Stimulated activated CD4-positive, alpha-beta T cell treated with anti-CD3 and anti-CD28 coated beads, Interleukin-12 subunit alpha, Interleukin-12 subunit beta, amount 100 ng/mL, for 48 hours (primary cell): ENCODE measurements at regions not wholly inside any gene's neighbourhood (a gene's known extent, or its start where the extent isn't known, plus 50 kb on each side); places are given as distances from the start of the nearest gene placed in this dataset.

Experiments
- DNase-seq, 3 donors: peaks; one replicate each; pipeline ENCODE4 v3.0.0-alpha.2; 2020; ENCODE audit warnings: low read depth in 2 of 3, low spot score in 1 of 3

DNA sequence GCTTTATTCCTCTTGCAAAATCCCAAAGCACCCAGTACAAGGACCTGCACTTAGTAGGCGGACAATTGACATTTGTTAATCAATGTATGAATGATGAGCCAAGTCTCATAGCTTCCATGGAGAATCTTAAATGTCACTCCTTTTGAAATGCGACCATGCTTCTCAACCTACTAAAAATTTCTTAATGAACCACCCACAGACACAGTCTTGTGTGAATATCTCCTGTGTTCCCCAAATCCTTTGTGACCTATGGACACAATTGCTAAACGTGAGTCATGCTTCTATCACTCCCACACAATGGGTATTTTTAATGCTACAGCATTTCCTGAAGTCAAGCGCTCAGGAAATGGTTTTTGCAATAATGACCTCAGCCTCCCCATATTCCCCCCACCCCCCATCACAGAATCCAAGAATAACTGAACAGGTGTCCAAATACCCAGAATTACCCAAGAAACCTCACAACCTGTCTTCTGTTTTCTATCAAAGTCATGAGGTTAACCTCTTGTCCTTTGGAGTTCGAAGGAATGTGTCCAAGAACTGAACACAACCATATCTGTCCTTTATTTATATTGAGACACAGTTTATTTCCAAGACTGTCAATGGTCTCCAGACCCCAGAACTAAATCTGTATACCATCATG, 163.6 kb upstream of the PLEKHG7 start:
- no peak for DNase-seq

DNA sequence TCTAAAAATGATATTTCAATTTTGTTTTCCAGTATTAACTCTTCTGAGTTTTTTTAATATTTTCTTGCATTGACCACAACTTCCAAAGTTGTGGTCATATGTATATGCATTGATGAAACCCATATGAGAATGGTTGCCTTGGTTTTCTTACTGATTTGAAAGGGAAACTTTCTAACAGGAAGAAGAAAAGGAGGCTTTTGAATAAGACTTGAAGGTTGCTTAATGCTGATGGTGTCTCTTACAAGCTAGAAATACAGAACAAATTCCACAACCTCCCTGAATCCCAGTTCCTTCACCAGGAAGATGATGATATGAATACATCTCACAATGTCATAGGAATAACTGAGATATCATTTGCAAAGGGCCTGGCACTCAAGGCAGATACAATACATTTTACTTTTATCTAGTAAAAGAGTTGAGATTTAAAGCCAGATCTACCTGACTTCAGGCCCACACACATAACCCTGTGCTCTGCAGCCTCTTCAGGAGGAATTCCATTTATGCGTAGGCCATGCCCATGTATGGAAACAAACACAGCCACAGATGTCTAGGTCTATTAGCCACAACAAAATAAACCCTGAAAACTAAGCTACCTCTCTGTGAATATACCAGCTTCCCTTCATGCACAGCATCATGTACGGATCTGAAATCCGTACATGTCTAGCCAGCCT, 165.4 kb upstream of the PLEKHG7 start:
- no peak for DNase-seq

DNA sequence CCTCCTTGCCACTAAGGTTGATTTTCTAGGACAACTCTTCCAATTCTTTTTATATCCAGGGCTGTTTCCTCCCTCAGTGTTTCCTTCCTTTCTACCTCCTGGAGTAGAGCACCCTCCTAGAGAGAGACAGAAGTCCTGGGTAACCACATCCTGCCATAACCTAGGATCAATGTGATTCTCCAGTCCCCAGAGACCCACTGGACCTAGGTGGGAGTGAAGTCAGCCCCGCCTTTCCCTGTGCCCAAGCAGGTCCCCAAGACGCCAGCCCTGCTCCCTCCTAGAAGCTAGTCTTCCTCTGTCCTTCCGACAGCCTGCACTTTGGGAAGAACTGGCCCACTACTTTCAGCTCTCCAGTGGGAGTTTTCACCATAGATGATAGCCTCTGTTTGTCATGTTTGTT, 166.8 kb upstream of the PLEKHG7 start:
- DNase-seq: no peak

DNA sequence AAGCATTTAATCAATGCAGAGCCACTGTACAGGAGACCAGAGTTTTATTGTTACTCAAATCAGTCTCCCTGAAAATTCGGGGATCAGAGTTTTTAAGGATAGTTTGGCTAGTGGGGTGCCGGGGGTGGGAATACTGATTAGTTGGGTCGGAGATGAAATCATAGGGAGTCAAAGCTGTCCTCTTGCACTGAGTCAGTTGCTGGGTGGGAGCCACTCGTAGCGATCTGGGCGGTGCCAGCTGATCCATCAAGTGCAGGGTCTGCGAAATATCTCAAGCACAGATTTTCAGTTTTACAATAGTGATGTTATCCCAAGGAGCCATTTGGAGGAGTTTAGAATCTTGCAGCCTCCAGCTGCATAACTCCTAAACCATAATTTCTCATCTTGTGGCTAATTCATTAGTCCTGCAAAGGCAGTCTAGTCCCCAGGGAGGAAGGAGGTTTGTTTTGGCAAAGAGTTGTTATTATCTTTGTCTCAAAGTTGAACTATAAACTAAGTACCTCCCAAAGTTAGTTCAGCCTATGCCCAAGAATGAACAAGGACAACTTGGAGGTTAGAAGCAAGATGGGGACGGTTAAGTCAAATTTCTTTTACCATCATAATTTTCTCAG, 169.4 kb upstream of the PLEKHG7 start:
- DNase-seq: no peak

DNA sequence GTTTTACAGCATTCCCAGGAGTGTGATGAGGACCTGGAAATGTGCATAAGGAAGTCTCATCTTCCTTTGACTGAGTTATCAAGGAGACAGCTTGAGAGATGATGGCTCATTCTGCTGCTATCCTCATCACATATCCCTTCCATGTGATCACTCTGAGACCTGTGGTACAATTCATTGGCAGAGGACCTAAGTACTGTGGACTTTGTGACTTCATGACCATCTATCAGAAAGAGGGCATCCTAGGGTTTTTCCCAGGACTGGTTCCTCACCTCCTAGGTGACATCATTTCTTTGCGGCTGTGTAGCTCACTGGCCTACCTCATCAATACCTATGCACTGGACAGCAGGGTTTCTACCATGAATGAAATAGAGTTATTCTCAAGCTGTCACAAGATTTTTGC, 172.1 kb upstream of the PLEKHG7 start:
- no peak for DNase-seq

DNA sequence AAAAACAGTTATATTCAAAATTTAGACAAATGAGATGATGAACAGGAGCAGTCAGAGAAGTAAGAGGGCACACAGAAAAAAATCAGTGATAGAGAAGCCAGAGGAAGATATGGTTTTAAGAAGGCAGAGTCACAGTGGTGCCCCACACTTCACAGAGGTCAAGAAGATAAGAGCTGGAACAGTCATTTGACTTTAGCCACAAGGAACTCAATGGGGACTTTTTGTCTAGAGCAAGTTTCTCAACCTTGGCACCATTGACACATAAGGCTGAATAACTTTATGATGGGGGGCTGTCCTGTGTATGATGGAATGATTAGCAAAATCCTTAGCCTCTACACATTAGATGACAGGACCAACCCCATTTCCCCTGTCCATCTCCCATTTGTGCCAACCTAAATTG, 172.8 kb upstream of the PLEKHG7 start:
- no peak for DNase-seq

DNA sequence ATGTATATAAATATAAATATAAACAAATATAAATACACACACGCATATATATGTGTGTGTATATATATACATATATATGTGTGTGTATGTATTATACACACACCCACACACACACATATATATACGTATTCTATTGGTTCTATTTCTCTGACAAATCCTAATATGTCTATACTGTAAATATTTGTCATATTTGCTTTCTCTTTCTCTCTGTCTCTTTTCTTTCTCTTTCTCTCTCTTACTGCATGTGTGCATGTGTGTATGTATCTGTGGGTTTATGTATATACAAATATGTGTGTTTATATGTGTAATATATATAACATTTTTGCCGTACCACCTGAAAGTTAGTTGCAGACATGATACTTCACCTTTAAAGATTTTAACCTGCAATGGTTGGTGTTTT, 174.2 kb upstream of the PLEKHG7 start:
- no peak for DNase-seq

DNA sequence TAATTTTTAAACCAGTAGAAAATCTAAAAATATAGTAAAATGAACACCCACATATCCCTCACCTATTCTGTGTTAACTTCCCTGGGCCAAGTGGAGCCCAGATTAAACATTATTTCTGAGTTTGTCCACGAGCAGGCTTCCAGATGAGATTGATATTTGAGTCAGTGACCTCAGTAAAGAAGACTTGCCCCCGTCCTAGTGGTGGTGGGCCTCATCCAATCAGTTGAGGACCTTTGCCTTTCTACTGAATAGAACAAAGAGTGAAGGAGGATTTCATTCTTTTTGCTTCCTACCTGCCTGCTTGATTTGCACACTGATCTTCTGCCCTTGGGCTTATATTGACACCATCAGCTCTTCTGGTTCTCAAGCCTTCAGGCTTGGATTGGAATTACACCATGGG, 174.7 kb upstream of the PLEKHG7 start:
- no peak for DNase-seq

DNA sequence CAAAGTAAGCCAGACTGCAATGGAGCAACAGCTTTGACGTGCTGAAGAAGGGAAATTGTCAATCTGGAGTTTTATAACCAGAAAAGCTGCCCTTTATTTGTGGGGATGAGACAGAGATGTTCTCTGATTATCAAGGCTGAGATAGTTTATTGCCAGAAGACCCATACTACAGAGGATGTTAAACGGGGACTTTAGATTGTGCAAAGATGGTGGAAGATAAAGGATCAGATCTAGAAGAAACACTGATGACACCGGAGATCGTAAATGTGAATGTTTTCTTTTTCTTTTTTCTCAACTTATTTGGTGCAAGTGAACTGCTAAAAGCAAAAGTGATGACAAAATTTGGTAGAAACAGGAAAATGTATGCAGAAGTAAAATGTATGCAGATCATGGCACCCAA, 178.3 kb upstream of the PLEKHG7 start:
- DNase-seq: no peak

DNA sequence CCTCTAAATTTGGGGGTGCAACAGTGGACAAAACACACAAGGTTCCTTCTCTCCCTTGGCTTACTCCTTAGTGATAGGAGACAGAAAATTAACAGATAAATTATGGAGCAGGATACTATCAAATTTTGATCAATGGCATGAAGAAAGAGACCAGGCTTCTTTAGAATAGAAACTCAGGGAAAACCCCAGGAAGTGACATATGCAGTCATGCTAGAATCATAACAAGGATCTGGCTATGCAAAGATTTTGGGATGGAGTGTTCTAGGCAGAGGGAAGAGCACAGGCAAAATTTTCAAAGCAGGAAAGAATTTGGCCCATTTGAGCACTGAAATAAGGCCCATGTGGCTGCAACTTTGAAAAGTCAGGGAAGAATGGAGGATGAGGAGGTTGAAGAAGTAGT, 182.3 kb upstream of the PLEKHG7 start:
- no peak for DNase-seq

DNA sequence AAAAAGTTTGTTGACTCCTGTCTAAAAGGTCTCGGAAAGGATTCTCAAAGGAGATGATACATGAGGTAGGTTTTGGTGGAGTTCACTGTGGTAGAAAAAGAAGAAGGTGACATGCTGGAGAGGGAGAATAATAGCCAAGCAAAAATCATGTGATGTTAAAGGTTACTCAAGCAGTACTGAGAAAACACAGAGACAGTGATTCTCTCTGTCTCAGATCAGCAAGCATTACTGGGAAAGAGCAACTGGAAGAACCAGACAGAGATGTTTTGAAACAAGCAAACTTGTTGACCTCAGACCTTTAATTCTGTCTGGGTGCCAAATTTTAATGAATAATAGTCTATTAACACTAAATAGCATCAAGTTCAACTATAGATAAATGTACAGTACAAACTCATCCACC, 183.5 kb upstream of the PLEKHG7 start:
- DNase-seq: no peak

DNA sequence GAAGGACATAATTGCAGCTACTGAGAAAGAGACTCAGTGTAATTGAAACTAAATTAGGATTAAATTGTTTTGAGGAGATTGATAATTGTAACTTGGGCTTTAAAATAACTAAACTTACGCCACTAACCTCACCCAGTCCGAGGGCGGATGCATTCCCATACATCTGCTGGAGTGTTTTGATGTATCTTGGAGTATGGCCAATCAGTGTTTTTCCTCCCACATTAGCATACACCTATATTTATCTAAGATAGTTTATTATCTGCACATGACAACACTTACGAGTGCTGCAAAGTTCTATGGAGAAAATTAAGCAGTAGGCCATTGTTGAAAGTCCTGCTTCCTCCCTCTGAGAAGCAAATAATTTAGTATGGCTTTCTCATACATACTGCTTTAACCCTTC, 184.7 kb upstream of the PLEKHG7 start:
- no peak for DNase-seq

DNA sequence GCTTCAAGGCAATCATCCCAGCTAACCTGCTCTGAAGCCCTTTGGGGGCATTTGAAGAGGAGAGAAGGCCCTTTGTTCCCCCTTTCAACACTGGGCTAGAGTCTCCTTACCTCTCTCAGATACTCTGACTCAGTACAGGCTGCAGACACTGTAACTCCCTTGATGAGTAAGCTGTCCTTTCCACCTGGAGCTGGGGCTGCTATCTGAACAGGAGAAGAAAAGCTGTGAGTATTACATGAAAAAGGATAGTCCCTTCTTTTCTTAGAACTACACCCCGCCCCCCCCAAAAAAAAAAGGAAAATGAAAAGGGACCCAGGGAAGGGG, 186.6 kb upstream of the PLEKHG7 start:
- DNase-seq: no peak

DNA sequence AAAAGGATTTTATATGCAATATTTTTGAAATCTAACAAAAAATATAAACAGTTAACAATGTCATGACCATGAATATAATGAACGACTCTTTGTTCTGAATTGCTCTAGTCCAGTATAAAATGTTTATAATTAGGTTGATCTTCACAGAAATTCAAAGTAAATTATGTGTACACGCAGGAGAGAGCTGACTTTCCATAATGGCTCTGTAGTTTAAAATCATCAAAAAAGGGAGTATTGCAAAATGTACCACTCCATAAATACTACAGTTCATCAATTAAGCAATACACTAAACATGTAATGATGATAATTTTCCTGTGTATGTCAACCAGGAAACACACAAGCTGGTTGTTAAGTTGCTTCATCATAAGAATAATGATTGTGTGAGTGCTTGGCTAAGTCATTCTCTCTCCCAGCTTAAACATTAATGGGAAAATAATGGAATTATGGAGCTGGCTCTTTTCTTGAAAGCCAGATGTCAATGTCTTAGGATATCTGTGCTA, 189.5 kb upstream of the PLEKHG7 start:
- DNase-seq: no peak

DNA sequence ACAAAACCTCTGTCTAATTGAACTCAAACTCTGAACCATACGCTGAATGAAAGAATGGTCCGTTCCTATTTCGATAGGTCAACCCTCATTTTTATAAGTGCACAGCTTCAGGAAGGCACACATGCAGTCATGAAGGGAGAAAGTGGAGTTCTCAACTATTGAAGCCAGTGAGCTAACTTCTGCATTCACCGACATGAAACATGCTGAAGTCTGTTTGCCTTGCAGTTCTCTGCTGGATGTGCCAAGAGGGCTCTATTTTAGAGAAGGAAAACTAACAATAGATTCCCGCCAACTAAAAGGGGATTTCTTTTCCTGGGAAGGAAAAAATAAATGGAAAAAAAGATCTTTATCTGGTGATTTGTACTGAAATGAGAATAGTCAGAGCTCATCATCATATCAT, 191.0 kb upstream of the PLEKHG7 start:
- DNase-seq: no peak

DNA sequence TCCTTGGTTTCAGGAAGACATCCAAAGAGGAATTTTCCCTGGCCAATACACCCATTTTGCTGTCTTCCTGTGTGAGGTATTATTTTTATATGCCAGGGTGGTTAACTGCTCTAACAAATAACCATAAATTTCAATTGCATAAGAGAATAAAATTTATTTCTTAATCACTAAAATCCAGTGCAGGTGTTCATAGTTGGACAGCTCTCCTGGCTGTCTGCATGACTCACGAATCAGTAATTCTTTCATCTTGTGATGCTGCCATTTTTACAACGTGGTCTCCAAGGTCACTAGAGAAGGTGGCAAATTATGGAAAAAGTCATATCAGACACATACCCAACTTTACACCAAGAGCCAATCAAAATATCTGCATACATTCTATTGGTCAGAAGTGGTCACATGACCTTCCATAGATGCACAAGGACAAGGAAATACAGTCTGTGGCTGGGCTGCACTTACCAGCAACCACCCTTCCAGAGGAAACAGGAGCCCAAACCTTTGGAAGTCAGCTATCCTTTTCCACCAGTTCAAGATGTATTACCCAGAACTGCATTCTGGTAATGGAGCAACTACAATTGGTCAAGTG, 193.5 kb upstream of the PLEKHG7 start:
- no peak for DNase-seq

DNA sequence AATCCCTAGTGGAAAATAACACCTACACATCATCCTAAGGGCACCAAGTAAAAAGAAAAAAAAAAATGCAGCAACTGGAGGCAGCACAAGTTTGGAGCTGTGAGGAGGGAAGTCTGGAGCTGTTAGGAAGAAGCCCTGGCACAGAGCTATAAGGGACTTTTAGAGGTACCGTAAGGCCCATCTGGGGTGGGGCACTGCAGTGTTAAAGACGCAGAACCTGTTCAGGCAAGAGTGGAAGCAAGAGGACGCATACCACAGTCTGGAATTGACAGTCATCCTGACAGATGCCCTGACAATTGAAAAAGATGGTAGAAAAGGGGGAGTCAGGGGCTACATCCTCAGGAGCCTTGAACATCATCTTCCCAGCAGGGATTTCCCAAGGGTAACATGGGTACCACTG, 195.9 kb upstream of the PLEKHG7 start:
- no peak for DNase-seq

DNA sequence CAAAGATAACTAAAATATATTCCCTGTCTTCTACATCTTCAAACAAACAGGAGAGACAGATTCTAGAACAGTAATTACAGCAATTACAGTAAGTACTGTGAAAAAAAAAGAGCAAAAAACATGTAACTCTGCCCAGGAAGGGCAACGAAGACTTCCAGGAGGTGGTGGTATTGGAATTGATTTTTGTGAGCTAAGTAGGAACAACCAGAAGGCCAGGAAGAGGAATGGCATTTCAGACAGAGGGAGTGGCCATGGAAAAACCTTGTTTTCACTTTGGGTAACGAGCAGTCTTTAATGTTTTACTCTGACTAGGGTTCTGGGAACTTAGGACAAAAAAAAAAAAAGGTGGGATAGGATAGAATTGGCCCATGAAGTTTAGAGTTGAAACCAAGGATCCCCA, 196.3 kb upstream of the PLEKHG7 start:
- DNase-seq: no peak

DNA sequence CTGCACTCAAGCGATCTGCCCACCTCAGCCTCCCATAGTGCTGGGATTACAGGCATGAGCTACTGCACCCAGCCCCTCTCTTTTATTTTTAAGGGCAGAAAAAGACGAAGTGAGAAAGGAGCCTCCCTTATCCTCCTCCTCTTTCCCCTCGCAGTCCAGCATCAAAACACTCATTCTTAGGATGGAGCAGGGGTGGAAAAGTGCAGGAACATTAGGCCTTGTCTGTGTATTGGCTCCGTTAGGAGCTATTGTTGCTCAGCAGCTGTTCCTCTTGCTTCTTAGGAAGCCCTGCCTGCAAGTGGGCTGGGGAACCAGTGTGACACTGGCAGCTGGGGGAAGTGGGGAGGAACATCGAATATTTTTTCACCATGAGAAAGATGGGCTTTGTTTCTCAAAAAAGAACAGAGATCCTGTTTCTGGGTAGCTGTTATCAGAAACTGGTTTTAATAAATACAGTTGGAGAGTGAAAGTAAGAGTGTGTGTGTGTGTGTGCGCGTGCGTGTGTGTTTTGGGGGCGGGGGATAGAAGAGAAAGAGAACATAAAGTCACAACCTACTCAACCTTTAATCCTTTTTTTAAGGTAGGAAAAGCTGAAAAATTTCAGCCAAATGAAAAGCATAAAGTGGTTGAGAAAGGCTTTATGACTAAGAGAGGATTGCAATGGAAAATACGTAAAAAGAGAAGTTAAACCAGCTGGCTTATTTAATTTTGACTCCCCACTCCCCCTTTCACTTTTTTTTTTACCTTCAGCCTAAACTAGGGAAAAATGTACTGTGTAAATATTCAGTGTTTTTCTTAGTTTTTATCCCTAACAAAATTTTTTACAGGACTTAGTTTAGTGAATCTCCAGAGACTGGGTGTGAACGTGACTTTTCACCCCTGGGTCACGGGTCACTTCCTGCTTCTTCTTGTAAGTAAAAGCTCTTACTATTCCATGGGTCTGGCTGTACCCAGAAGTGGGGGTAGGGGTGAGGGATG, 197.2 kb upstream of the PLEKHG7 start:
- DNase-seq: peak in 2 of 3 donors; percentile 50 to 52

DNA sequence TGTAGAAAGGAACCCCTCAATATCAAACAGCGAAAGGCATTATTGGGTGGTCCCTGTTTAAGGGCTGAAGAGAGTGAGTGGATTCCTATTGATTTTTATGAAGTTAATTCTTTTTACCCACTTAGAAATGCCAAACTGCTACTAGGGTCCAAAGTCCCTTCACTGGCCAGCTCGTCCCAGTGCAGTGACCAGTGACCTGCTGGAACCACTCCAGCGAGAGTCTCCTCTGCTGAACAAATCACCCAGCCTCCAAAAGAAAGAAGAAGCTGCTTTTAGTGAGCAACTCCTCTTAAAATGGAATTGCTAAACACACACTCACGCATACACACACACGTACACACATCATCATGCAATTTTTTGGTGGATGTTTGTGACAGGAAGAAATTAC, 198.2 kb upstream of the PLEKHG7 start:
- no peak for DNase-seq

DNA sequence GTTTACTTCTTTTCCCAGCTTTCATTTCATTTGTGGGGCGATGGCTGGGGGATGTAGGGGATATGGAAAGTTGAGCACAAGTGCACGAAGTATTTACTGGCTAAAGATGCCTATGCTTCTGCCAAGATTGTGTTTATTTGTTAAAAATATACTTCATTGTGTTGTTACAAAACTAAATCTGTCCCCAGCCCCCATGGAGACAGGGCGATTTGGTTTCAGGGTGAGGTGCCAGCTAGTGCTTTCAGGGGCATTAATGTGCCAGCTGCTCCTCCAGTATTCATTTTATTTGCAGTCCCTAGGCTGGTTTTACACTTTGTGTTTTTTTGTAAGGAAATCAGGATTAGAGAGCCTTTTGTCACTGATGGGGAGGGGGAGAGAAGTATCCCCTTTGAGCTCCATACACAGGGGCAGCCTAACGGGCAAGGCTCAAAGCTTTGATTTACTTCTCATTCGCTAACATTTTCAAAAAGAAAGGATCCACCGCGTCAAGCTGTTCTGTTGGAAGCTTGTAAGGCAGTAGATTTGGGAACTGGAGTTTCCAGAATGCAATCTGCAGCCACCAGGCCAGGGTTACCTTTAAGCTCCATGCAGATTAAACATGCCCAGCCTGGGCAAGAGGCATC, 198.7 kb upstream of the PLEKHG7 start:
- no peak for DNase-seq
